ENCODE measurements at regions not wholly inside any gene's neighbourhood (a gene's known extent, or its start where the extent isn't known, plus 50 kb on each side); places are given as distances from the start of the nearest gene placed in this dataset.

DNA sequence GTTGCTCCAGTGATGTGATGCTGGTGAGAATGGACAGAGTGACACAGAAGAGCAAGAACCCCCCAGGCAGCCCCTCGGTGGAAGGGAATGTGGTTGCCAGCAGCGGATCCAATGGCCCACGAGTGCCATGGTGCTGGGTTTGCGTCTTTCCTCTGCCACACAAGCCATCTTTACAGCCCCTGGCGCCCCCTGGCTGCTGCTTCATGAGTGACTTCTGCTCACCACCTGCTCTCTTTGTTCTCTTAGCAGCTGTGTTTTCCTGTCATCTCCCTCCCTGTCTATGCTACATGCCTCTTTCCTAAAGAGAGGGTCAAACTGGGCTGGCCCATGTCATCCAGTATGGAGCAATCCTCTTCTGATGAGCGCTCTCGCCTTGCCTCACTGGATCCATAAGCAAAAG is 300.0 kb upstream of the SMIM21 start:
- no peak for TF ChIP-seq POLR2A (IDR thresholded peaks at IDR 0.05)
- TF ChIP-seq, protein P1, sequence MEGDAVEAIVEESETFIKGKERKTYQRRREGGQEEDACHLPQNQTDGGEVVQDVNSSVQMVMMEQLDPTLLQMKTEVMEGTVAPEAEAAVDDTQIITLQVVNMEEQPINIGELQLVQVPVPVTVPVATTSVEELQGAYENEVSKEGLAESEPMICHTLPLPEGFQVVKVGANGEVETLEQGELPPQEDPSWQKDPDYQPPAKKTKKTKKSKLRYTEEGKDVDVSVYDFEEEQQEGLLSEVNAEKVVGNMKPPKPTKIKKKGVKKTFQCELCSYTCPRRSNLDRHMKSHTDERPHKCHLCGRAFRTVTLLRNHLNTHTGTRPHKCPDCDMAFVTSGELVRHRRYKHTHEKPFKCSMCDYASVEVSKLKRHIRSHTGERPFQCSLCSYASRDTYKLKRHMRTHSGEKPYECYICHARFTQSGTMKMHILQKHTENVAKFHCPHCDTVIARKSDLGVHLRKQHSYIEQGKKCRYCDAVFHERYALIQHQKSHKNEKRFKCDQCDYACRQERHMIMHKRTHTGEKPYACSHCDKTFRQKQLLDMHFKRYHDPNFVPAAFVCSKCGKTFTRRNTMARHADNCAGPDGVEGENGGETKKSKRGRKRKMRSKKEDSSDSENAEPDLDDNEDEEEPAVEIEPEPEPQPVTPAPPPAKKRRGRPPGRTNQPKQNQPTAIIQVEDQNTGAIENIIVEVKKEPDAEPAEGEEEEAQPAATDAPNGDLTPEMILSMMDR (IDR thresholded peaks at IDR 0.05) = peak in 1 of 3 experiments; percentile 21
- TF ChIP-seq POLR2AphosphoS5 (IDR thresholded peaks at IDR 0.05; ENCODE audit: insufficient read depth in 1 of 2, low read depth in 1 of 2) = no peak
